ENCODE measurements at regions not wholly inside any gene's neighbourhood (a gene's known extent, or its start where the extent isn't known, plus 50 kb on each side); places are given as distances from the start of the nearest gene placed in this dataset.

- TF ChIP-seq TEAD4 (IDR thresholded peaks at IDR 0.05; ENCODE audit: low read depth, low read length) (no peak), HDAC2 (IDR thresholded peaks at IDR 0.05; ENCODE audit: borderline replicate concordance in 1 of 2, low read depth in 2 of 2, low read length in 2 of 2) (no peak), TAF1 (IDR thresholded peaks at IDR 0.05; ENCODE audit: low read depth, low read length) (no peak), ASH2L (IDR thresholded peaks at IDR 0.05; ENCODE audit: low read length) (no peak), RBBP5 (IDR thresholded peaks at IDR 0.05; ENCODE audit: borderline replicate concordance, low read depth, low read length) (no peak)
Measured at GRCh38 chr12:126282691-126283090, 1217.5 kb downstream of the AACS start (continued).
